CD8-positive, alpha-beta memory T cell (primary cell): ENCODE measurements at regions not wholly inside any gene's neighbourhood (a gene's known extent, or its start where the extent isn't known, plus 50 kb on each side); places are given as distances from the start of the nearest gene placed in this dataset.

Experiments
- CTCF ChIA-PET: fragments of 350-600 bp; sonication (Branson Sonifier 250); formaldehyde crosslinking; loops from one replicate; lab custom pipeline; 2021; ENCODE audit warnings: antibody characterized with exemption; lab: Charles Lee
- POLR2A ChIA-PET: fragments of 350-600 bp; sonication (Branson Sonifier 250); formaldehyde crosslinking; loops from one replicate; lab custom pipeline; 2021; ENCODE audit warnings: antibody characterized with exemption; lab: Charles Lee
- DNase-seq, 5 donors: peaks; one replicate each; pipeline versions ENCODE4 v3.0.0 to v3.0.0-alpha.2; 2020 to 2022; ENCODE audit warnings: mixed read lengths in 1 of 5
- H3K27ac ChIP-seq: one replicate; pipeline ENCODE4 v1.7.0; 2013; ENCODE audit warnings: low read depth, mild to moderate bottlenecking, low read length, moderate library complexity
- H3K27me3 ChIP-seq: 2 replicates; pipeline ENCODE4 v1.7.0; 2013; ENCODE audit warnings: low read length, mild to moderate bottlenecking; ENCODE audit not compliant: insufficient read depth, poor library complexity, severe bottlenecking
- H3K36me3 ChIP-seq: 2 replicates; pipeline ENCODE4 v1.7.0; 2013; ENCODE audit warnings: mild to moderate bottlenecking, low read length, moderate library complexity; ENCODE audit not compliant: insufficient read depth
- H3K4me1 ChIP-seq: 2 replicates; pipeline ENCODE4 v1.7.0; 2013; ENCODE audit warnings: mild to moderate bottlenecking, low read length, moderate library complexity; ENCODE audit not compliant: insufficient read depth
- H3K4me3 ChIP-seq: 2 replicates; pipeline ENCODE4 v1.7.0; 2013; ENCODE audit warnings: mild to moderate bottlenecking, low read length
- H3K9me3 ChIP-seq: 2 replicates; pipeline ENCODE4 v1.7.0; 2013; ENCODE audit warnings: mild to moderate bottlenecking, low read length
- H3K27ac Mint-ChIP-seq, 8 donors: one replicate each; pipeline ENCODE4 v1.8.0; 2020 to 2021; ENCODE audit warnings: mixed read lengths in 8 of 8, mild to moderate bottlenecking in 6 of 8, inconsistent platforms in 3 of 8, moderate library complexity in 3 of 8
- H3K27me3 Mint-ChIP-seq, 2 donors: one replicate each; pipeline ENCODE4 v1.8.0; 2020 to 2021; ENCODE audit warnings: mixed read lengths in 2 of 2, mild to moderate bottlenecking in 1 of 2, moderate library complexity in 1 of 2
- H3K36me3 Mint-ChIP-seq, 3 donors: one replicate each; pipeline ENCODE4 v1.8.0; 2020 to 2021; ENCODE audit warnings: mixed read lengths in 3 of 3, inconsistent platforms in 1 of 3, mild to moderate bottlenecking in 1 of 3
- H3K4me1 Mint-ChIP-seq, 3 donors: one replicate each; pipeline ENCODE4 v1.8.0; 2020 to 2021; ENCODE audit warnings: mixed read lengths in 3 of 3, inconsistent platforms in 1 of 3, mild to moderate bottlenecking in 1 of 3
- H3K4me3 Mint-ChIP-seq, 7 donors: one replicate each; pipeline ENCODE4 v1.8.0; 2020 to 2021; ENCODE audit warnings: mixed read lengths in 7 of 7, mild to moderate bottlenecking in 6 of 7, moderate library complexity in 4 of 7, inconsistent platforms in 2 of 7
- H3K9me3 Mint-ChIP-seq, 5 donors: one replicate each; pipeline ENCODE4 v1.8.0; 2020 to 2022; ENCODE audit warnings: mixed read lengths in 5 of 5, mild to moderate bottlenecking in 3 of 5, moderate library complexity in 2 of 5, inconsistent platforms in 1 of 5

DNA sequence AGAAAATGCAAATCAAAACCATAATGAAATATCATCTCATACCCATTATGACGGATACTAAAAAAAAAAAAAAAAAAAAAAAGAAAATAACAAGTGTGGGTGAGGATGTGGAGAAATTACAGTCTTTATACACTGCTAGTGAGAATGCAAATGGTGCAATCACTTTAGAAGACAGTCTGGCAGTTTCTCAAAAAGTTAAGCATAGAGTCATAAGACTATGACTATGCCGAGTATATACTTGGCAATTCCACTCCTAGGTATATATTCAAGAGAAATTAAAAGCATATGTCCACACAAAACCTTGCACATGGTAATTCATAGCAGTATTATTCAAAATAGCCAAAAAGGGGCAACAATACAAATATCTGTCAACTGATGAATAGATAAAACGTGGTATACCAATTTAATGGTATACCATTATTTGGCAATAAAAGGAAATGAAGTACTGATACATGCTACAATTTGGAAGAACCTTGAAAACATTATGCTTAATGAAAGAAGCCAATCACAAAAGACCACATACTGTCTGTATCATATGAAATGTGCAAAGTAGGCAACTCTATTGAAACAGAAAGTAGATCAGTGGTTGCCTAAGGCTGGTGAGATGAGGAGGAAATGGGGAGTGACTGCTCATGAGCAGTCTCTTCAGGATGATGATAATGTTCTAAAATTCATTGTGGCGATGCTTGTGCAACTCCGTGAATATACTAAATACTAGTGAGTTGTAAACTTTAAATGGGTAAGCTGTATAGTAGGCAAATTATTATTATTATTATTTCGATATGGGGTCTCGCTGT, 90.1 kb upstream of the NANOS1 start:
- Histone ChIP-seq H3K4me3 (no peak overlapping the region), H3K27me3 (no peaks in the 10 kb centered on the region), H3K4me1 (no peaks in the 10 kb centered on the region), H3K36me3 (no peaks in the 10 kb centered on the region), H3K9me3 (no peaks in the 10 kb centered on the region), H3K27ac (no peak overlapping the region)
- Mint-ChIP-seq H3K4me1 (peaks cover 2 to 5% (median 3%) of the 10 kb centered on the region in 3 donors), H3K9me3 (peaks cover 0 to 1% (median 0%) of the 10 kb centered on the region in 5 donors), H3K27me3 (peaks cover 6 to 57% of the 10 kb centered on the region in 2 donors), H3K4me3 (no peak overlapping the region), H3K36me3 (no peaks in the 10 kb centered on the region), H3K27ac (no peak overlapping the region)
- CTCF ChIA-PET: no interaction called here
- DNase-seq: no peak
- POLR2A ChIA-PET: no interaction called here

DNA sequence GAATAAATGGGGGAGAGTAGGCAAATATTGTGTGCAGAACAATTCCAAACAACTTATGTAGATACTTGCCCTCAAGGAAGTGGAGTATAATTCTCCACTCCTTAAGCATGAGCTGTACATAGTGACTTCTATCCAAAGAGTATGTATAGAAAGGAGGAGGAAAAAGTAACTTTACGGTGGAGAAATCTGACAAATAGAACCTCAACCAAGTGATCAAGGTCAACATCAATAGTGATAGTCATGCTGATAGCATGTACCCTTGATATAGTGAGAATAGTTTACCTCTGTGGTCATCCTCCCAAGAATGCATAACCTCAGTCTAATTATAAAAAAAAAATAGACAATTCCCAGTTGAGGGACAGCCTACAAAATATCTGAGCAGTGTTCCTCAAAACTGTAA, 89.1 kb upstream of the NANOS1 start:
- Histone ChIP-seq H3K36me3 (no peaks in the 10 kb centered on the region), H3K4me3 (no peak overlapping the region), H3K27ac (no peak overlapping the region), H3K9me3 (no peaks in the 10 kb centered on the region), H3K27me3 (no peaks in the 10 kb centered on the region), H3K4me1 (no peaks in the 10 kb centered on the region)
- POLR2A ChIA-PET: no interaction called here
- H3K9me3 Mint-ChIP-seq: peaks cover 0 to 1% (median 0%) of the 10 kb centered on the region in 5 donors
- CTCF ChIA-PET: no interaction called here
- no peak overlapping the region for H3K4me3 Mint-ChIP-seq
- H3K36me3 Mint-ChIP-seq: no peaks in the 10 kb centered on the region
- H3K4me1 Mint-ChIP-seq: peaks cover 2 to 5% (median 3%) of the 10 kb centered on the region in 3 donors
- peaks cover 6 to 58% of the 10 kb centered on the region in 2 donors for H3K27me3 Mint-ChIP-seq
- no peak for DNase-seq
- H3K27ac Mint-ChIP-seq: no peak overlapping the region

DNA sequence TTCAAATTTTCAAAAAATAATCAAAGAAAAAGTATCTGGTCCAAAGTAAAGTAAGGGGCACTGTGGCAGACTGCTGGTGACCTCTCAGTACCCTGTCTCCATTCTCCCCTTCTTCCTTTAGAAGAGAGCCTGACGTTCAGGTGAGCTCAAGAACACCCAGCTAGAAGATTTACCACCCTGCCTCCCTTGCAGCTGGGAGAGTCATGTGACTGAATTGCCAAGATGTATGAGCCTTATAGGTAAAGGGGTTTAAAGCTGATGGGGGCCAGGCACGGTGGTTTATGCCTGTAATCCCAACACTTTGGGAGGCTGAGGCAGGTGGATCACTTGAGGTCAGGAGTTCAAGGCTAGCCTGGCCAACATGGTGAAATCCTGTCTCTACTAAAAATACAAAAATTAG, 86.3 kb upstream of the NANOS1 start:
- DNase-seq: no peak
- no peaks in the 10 kb centered on the region for H3K9me3 ChIP-seq
- CTCF ChIA-PET: no interaction called here
- H3K36me3 ChIP-seq: no peaks in the 10 kb centered on the region
- Mint-ChIP-seq H3K4me1 (peaks cover 2 to 12% (median 3%) of the 10 kb centered on the region in 3 donors), H3K27me3 (peaks cover 2 to 43% of the 10 kb centered on the region in 2 donors), H3K27ac (no peak overlapping the region), H3K36me3 (no peaks in the 10 kb centered on the region), H3K9me3 (peaks cover 0 to 1% (median 0%) of the 10 kb centered on the region in 5 donors), H3K4me3 (no peak overlapping the region)
- POLR2A ChIA-PET: no interaction called here
- no peaks in the 10 kb centered on the region for H3K4me1 ChIP-seq
- no peak overlapping the region for H3K4me3 ChIP-seq
- no peaks in the 10 kb centered on the region for H3K27me3 ChIP-seq
- H3K27ac ChIP-seq: no peak overlapping the region

DNA sequence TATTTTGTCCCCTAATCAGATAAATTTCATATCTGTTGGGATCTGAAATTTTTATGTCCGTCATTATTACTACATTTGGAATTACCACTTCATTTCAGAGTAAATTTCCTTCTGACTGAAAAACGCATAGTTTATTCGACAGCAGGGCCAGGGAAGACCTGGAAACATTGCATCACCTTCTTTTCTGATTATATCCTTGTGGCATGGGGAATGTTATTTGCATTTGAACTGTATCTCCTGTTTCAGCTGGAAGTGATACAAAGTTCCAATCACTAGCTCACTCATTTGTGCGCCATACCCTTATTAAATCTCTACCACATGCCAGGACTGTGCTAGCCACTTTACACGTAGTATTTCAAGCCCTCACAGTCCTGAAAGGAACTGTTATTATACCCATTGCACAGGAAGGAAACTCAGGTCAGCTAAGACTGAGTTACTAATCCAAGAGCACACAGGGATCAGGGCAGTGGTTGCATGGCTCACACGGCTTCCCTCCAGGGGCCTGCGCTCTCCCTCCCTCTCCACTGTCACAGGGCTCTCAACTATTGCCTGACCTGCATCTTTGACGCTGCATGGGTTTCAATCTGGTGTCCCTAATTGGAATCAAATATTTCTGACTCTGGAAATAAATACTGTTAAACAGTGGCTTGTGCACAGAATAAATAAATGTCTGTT, 84.4 kb upstream of the NANOS1 start:
- no peaks in the 10 kb centered on the region for H3K9me3 ChIP-seq
- Mint-ChIP-seq H3K27me3 (peaks cover 8 to 47% of the 10 kb centered on the region in 2 donors), H3K36me3 (no peaks in the 10 kb centered on the region), H3K9me3 (peaks cover 0 to 1% (median 0%) of the 10 kb centered on the region in 5 donors), H3K27ac (no peak overlapping the region), H3K4me1 (peaks cover 0 to 8% (median 0%) of the 10 kb centered on the region in 3 donors), H3K4me3 (no peak overlapping the region)
- no peak for DNase-seq
- H3K4me1 ChIP-seq: no peaks in the 10 kb centered on the region
- ChIA-PET CTCF (no interaction called here), POLR2A (no interaction called here)
- no peaks in the 10 kb centered on the region for H3K27me3 ChIP-seq
- no peak overlapping the region for H3K4me3 ChIP-seq
- no peaks in the 10 kb centered on the region for H3K36me3 ChIP-seq
- H3K27ac ChIP-seq: no peak overlapping the region

DNA sequence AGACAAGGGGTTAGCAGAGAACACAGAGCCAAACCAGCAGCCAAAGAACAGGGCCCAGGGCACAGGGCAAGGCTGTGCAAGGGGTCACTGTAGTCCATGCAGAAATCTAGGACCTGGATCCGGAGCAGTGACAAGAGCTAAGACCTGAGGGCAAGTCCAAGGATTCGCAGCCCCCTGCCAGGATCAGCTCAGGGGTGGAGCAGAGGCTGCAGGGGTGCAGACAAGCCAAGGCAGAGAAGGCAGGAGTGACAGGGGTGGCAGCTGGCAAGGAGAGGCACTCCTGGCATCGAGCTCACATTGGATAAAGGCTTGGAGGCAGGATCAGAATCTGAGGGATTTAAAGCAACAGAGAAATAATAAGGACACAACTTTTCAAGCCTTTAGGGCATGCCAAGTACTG, 80.7 kb upstream of the NANOS1 start:
- Histone ChIP-seq H3K36me3 (no peaks in the 10 kb centered on the region), H3K27ac (no peak overlapping the region), H3K4me3 (no peak overlapping the region), H3K27me3 (no peaks in the 10 kb centered on the region), H3K4me1 (no peaks in the 10 kb centered on the region), H3K9me3 (no peaks in the 10 kb centered on the region)
- no peak overlapping the region for H3K4me3 Mint-ChIP-seq
- POLR2A ChIA-PET: no interaction called here
- DNase-seq: no peak
- no peaks in the 10 kb centered on the region for H3K36me3 Mint-ChIP-seq
- peaks cover 16 to 44% of the 10 kb centered on the region in 2 donors for H3K27me3 Mint-ChIP-seq
- CTCF ChIA-PET: no interaction called here
- H3K4me1 Mint-ChIP-seq: peaks cover 0 to 8% (median 0%) of the 10 kb centered on the region in 3 donors
- no peaks in the 10 kb centered on the region for H3K9me3 Mint-ChIP-seq
- no peak overlapping the region for H3K27ac Mint-ChIP-seq

DNA sequence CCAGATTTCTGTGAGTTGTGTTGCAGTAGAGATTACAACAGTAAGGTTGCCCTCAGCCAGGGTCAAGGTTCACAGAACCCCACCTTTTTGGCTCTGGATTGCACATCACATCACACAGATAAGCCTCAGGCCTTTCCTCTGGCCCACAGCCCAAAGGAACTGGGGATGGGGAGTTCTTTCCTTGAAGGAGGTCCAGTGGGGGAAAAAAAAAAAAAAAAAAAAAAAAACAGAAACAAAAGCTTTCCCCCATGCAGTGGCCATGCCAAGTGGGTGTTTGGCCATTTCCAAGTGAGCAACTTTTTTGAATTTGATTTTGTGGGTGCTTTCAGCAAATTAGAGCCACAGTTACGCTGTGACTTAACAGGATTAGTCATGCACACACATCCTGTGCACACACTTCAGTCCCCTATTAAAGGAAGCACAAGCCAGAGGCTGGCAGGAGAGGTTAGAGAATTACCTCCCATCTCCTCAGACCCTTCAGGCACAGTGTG, 79.3 kb upstream of the NANOS1 start:
- CTCF ChIA-PET: no interaction called here
- H3K4me1 ChIP-seq: no peaks in the 10 kb centered on the region
- H3K9me3 ChIP-seq: no peaks in the 10 kb centered on the region
- no peak overlapping the region for H3K4me3 ChIP-seq
- POLR2A ChIA-PET: no interaction called here
- Mint-ChIP-seq H3K27ac (no peak overlapping the region), H3K4me3 (no peak overlapping the region), H3K9me3 (no peaks in the 10 kb centered on the region), H3K36me3 (no peaks in the 10 kb centered on the region), H3K4me1 (peaks cover 0 to 8% (median 0%) of the 10 kb centered on the region in 3 donors), H3K27me3 (peaks cover 16 to 44% of the 10 kb centered on the region in 2 donors)
- DNase-seq: no peak
- no peaks in the 10 kb centered on the region for H3K36me3 ChIP-seq
- no peak overlapping the region for H3K27ac ChIP-seq
- no peaks in the 10 kb centered on the region for H3K27me3 ChIP-seq

DNA sequence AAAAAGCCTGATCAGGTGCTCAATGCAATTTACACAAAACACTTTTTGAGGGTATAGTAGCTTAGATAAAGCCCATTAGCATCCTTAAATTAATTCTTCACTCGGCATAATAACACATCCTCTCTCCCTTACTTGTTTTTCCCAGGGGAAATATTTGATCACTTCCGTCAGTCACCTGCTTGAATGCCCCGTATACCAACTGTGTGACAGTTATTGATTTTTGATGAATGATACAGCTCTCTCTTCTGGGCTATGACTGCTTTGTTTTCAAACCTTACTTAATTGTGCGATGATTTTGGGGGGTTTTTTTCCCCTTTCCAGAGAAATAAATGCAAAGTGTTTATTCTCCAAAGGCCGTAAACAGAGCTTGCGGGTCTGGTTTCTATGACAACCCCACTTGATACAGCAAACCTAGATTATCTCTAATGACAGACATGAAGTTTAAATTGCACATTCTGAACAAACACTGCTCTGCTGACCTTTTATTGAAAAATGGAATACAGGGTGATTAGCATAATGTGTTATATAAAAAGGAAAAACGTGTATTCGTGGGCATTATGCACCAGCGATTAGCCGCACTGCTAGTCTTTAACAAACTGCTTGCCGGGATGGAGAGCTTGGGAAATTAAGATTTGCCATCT, 78.4 kb upstream of the NANOS1 start:
- no peak overlapping the region for H3K27ac Mint-ChIP-seq
- DNase-seq: no peak
- Histone ChIP-seq H3K27ac (no peak overlapping the region), H3K4me3 (no peak overlapping the region), H3K27me3 (no peaks in the 10 kb centered on the region), H3K4me1 (no peaks in the 10 kb centered on the region), H3K9me3 (no peaks in the 10 kb centered on the region), H3K36me3 (no peaks in the 10 kb centered on the region)
- ChIA-PET CTCF (no interaction called here), POLR2A (no interaction called here)
- H3K9me3 Mint-ChIP-seq: no peaks in the 10 kb centered on the region
- no peak overlapping the region for H3K4me3 Mint-ChIP-seq
- peaks cover 0 to 8% (median 0%) of the 10 kb centered on the region in 3 donors for H3K4me1 Mint-ChIP-seq
- H3K36me3 Mint-ChIP-seq: no peaks in the 10 kb centered on the region
- H3K27me3 Mint-ChIP-seq: peaks cover 20 to 40% of the 10 kb centered on the region in 2 donors
